Choroid plexus epithelial cell (primary cell): ENCODE measurements at regions not wholly inside any gene's neighbourhood (a gene's known extent, or its start where the extent isn't known, plus 50 kb on each side); places are given as distances from the start of the nearest gene placed in this dataset.

Experiments
- DNase-seq: peaks from one replicate; pipeline ENCODE4 v3.0.0-alpha.2; 2010; ENCODE audit warnings: low read depth
- H3K4me3 ChIP-seq: 2 replicates; pipeline ENCODE4 v1.5.1; 2011; ENCODE audit warnings: low read depth, mild to moderate bottlenecking, control low read depth, low read length, moderate library complexity
- CTCF ChIP-seq: conservative IDR thresholded peaks from 2 replicates; pipeline ENCODE4 v1.5.1; 2011; ENCODE audit warnings: low read depth, mild to moderate bottlenecking, control low read depth, inconsistent platforms, low read length, moderate library complexity

- TF ChIP-seq CTCF = no peak
- DNase-seq = no peak
- H3K4me3 ChIP-seq = no peak overlapping the region
Measured at GRCh38 chr4:180617196-180617595, 1626.0 kb upstream of the TENM3 start.

- no peak for DNase-seq
- no peak overlapping the region for H3K4me3 ChIP-seq
- no peak for TF ChIP-seq CTCF
Measured at GRCh38 chr4:180618396-180618795, 1624.8 kb upstream of the TENM3 start.

- TF ChIP-seq CTCF = no peak
- DNase-seq = no peak
- H3K4me3 ChIP-seq = no peak overlapping the region
Measured at GRCh38 chr4:180619440-180619839, 1623.8 kb upstream of the TENM3 start.

GRCh38 chr4:180622254-180622653 is 1620.9 kb upstream of the TENM3 start:
- no peak overlapping the region for H3K4me3 ChIP-seq
- no peak for TF ChIP-seq CTCF
- DNase-seq = no peak

- TF ChIP-seq CTCF = no peak
- H3K4me3 ChIP-seq = no peak overlapping the region
- no peak for DNase-seq
Measured at GRCh38 chr4:180625653-180626052, 1617.5 kb upstream of the TENM3 start.

- H3K4me3 ChIP-seq = no peak overlapping the region
- no peak for DNase-seq
- TF ChIP-seq CTCF = no peak
Measured at GRCh38 chr4:180630012-180630665, 1613.1 kb upstream of the TENM3 start.

- no peak for DNase-seq
- H3K4me3 ChIP-seq = no peak overlapping the region
- no peak for TF ChIP-seq CTCF
Measured at GRCh38 chr4:180634306-180634705, 1608.9 kb upstream of the TENM3 start.
